Rectal smooth muscle tissue (tissue), 1 donor: ENCODE measurements at regions not wholly inside any gene's neighbourhood (a gene's known extent, or its start where the extent isn't known, plus 50 kb on each side); places are given as distances from the start of the nearest gene placed in this dataset.

Experiments
- H3K27ac ChIP-seq: one replicate; pipeline ENCODE4 v1.7.0; 2013; ENCODE audit warnings: low read depth, low read length, inconsistent platforms
- H3K27me3 ChIP-seq: one replicate; pipeline ENCODE4 v1.7.0; 2013; ENCODE audit warnings: low read length; ENCODE audit not compliant: control insufficient read depth, insufficient read depth
- H3K36me3 ChIP-seq: one replicate; pipeline ENCODE4 v1.7.0; 2013; ENCODE audit warnings: low read length; ENCODE audit not compliant: control insufficient read depth, insufficient read depth
- H3K4me1 ChIP-seq: one replicate; pipeline ENCODE4 v1.7.0; 2013; ENCODE audit warnings: low read length; ENCODE audit not compliant: control insufficient read depth, insufficient read depth
- H3K4me3 ChIP-seq: one replicate; pipeline ENCODE4 v1.7.0; 2013; ENCODE audit warnings: low read length
- H3K9ac ChIP-seq: one replicate; pipeline ENCODE4 v1.7.0; 2013; ENCODE audit warnings: low read length

GRCh38 chr14:87081004-87081403, 912.0 kb downstream of the GALC start:
- Histone ChIP-seq H3K27ac (no peak overlapping the region), H3K4me3 (no peak overlapping the region), H3K27me3 (no peaks in the 10 kb centered on the region), H3K36me3 (no peaks in the 10 kb centered on the region), H3K4me1 (no peaks in the 10 kb centered on the region), H3K9ac (no peak overlapping the region)

GRCh38 chr14:87080146-87080545, 912.8 kb downstream of the GALC start:
- Histone ChIP-seq H3K9ac (no peak overlapping the region), H3K27me3 (no peaks in the 10 kb centered on the region), H3K36me3 (no peaks in the 10 kb centered on the region), H3K4me1 (no peaks in the 10 kb centered on the region), H3K4me3 (no peak overlapping the region), H3K27ac (no peak overlapping the region)

- no peaks in the 10 kb centered on the region for H3K36me3 ChIP-seq
- H3K4me3 ChIP-seq = no peak overlapping the region
- H3K4me1 ChIP-seq = no peaks in the 10 kb centered on the region
- H3K27ac ChIP-seq = no peak overlapping the region
- H3K27me3 ChIP-seq = no peaks in the 10 kb centered on the region
- H3K9ac ChIP-seq = no peak overlapping the region
Observed at GRCh38 chr14:87079416-87079815, 913.6 kb downstream of the GALC start.

GRCh38 chr14:87076922-87077321, 916.1 kb downstream of the GALC start:
- no peaks in the 10 kb centered on the region for H3K27me3 ChIP-seq
- no peak overlapping the region for H3K27ac ChIP-seq
- no peak overlapping the region for H3K9ac ChIP-seq
- no peaks in the 10 kb centered on the region for H3K4me1 ChIP-seq
- no peaks in the 10 kb centered on the region for H3K36me3 ChIP-seq
- no peak overlapping the region for H3K4me3 ChIP-seq

- H3K27ac ChIP-seq = no peak overlapping the region
- no peak overlapping the region for H3K4me3 ChIP-seq
- H3K9ac ChIP-seq = no peak overlapping the region
- no peaks in the 10 kb centered on the region for H3K36me3 ChIP-seq
- no peaks in the 10 kb centered on the region for H3K4me1 ChIP-seq
- no peaks in the 10 kb centered on the region for H3K27me3 ChIP-seq
Observed at GRCh38 chr14:87076146-87076545, 916.8 kb downstream of the GALC start.

GRCh38 chr14:87073880-87074570, 919.0 kb downstream of the GALC start:
- H3K4me3 ChIP-seq = no peak overlapping the region
- no peak overlapping the region for H3K9ac ChIP-seq
- H3K36me3 ChIP-seq = no peaks in the 10 kb centered on the region
- H3K27ac ChIP-seq = no peak overlapping the region
- no peaks in the 10 kb centered on the region for H3K4me1 ChIP-seq
- H3K27me3 ChIP-seq = no peaks in the 10 kb centered on the region

GRCh38 chr14:87067591-87067990, 925.4 kb downstream of the GALC start:
- no peaks in the 10 kb centered on the region for H3K36me3 ChIP-seq
- H3K4me3 ChIP-seq = no peak overlapping the region
- no peaks in the 10 kb centered on the region for H3K4me1 ChIP-seq
- no peak overlapping the region for H3K9ac ChIP-seq
- H3K27ac ChIP-seq = no peak overlapping the region
- H3K27me3 ChIP-seq = no peaks in the 10 kb centered on the region

GRCh38 chr14:87067061-87067460, 925.9 kb downstream of the GALC start:
- no peaks in the 10 kb centered on the region for H3K27me3 ChIP-seq
- no peak overlapping the region for H3K9ac ChIP-seq
- no peaks in the 10 kb centered on the region for H3K4me1 ChIP-seq
- H3K36me3 ChIP-seq = no peaks in the 10 kb centered on the region
- no peak overlapping the region for H3K4me3 ChIP-seq
- no peak overlapping the region for H3K27ac ChIP-seq

GRCh38 chr14:87066221-87066817, 926.7 kb downstream of the GALC start:
- Histone ChIP-seq H3K4me3 (no peak overlapping the region), H3K27me3 (no peaks in the 10 kb centered on the region), H3K9ac (no peak overlapping the region), H3K4me1 (no peaks in the 10 kb centered on the region), H3K27ac (no peak overlapping the region), H3K36me3 (no peaks in the 10 kb centered on the region)

- H3K9ac ChIP-seq = no peak overlapping the region
- no peak overlapping the region for H3K27ac ChIP-seq
- H3K27me3 ChIP-seq = no peaks in the 10 kb centered on the region
- H3K4me3 ChIP-seq = no peak overlapping the region
- no peaks in the 10 kb centered on the region for H3K4me1 ChIP-seq
- no peaks in the 10 kb centered on the region for H3K36me3 ChIP-seq
Observed at GRCh38 chr14:87065366-87065765, 927.6 kb downstream of the GALC start.

GRCh38 chr14:87063181-87063580, 929.8 kb downstream of the GALC start:
- H3K27ac ChIP-seq = no peak overlapping the region
- no peaks in the 10 kb centered on the region for H3K27me3 ChIP-seq
- no peaks in the 10 kb centered on the region for H3K4me1 ChIP-seq
- H3K36me3 ChIP-seq = no peaks in the 10 kb centered on the region
- no peak overlapping the region for H3K9ac ChIP-seq
- H3K4me3 ChIP-seq = no peak overlapping the region

GRCh38 chr14:87060405-87060804, 932.6 kb downstream of the GALC start:
- Histone ChIP-seq H3K36me3 (no peaks in the 10 kb centered on the region), H3K4me1 (no peaks in the 10 kb centered on the region), H3K27me3 (no peaks in the 10 kb centered on the region), H3K27ac (no peak overlapping the region), H3K9ac (no peak overlapping the region), H3K4me3 (no peak overlapping the region)
